ENCODE measurements at regions not wholly inside any gene's neighbourhood (a gene's known extent, or its start where the extent isn't known, plus 50 kb on each side); places are given as distances from the start of the nearest gene placed in this dataset.
"Not testable (repeated sequence)": the region's sequence is repeated elsewhere in the genome, so short reads cannot be mapped to it uniquely, and the experiment has no call there.

- 32% methylated on average over 3 of the region's 3 CpGs for WGBS
- Histone ChIP-seq H3K27me3 (no peaks in the 10 kb centered on the region), H3K4me1 (peaks cover 0 to 29% (median 4%) of the 10 kb centered on the region in 4 donors), H3K4me3 (no peak overlapping the region), H3K9me3 (no peaks in the 10 kb centered on the region), H3K36me3 (no peaks in the 10 kb centered on the region), H3K27ac (replicated peaks in 1 of 4) (no peak overlapping the region)
- DNase-seq (ENCODE audit: extremely low spot score) = no peak
- intact Hi-C loops (cut with DNase I) = no loop called here
- TF ChIP-seq POLR2A (IDR thresholded peaks at IDR 0.05; ENCODE audit: low read depth) = no peak
- TF ChIP-seq EP300 (IDR thresholded peaks at IDR 0.05) = no peak
- no peak for TF ChIP-seq POLR2AphosphoS5 (IDR thresholded peaks at IDR 0.05)
- TF ChIP-seq CTCF (IDR thresholded peaks at IDR 0.05) = no peak
These were observed 267.1 kb downstream of the PAPSS1 start for GRCh38 chr4:107452717-107453630.

- intact Hi-C loops (cut with DNase I) = no loop called here
- no peaks in the 10 kb centered on the region for H3K27me3 ChIP-seq
- no peaks in the 10 kb centered on the region for H3K36me3 ChIP-seq
- 49% methylated on average over 4 of the region's 4 CpGs for WGBS
- DNase-seq (ENCODE audit: extremely low spot score) = no peak
- H3K27ac ChIP-seq (replicated peaks in 1 of 4) = no peak overlapping the region
- no peak overlapping the region for H3K4me3 ChIP-seq
- peaks cover 0 to 29% (median 4%) of the 10 kb centered on the region in 4 donors for H3K4me1 ChIP-seq
- no peaks in the 10 kb centered on the region for H3K9me3 ChIP-seq
- TF ChIP-seq POLR2A (IDR thresholded peaks at IDR 0.05; ENCODE audit: low read depth) = no peak
- no peak for TF ChIP-seq EP300 (IDR thresholded peaks at IDR 0.05)
- no peak for TF ChIP-seq CTCF (IDR thresholded peaks at IDR 0.05)
- no peak for TF ChIP-seq POLR2AphosphoS5 (IDR thresholded peaks at IDR 0.05)
These were observed 270.2 kb downstream of the PAPSS1 start for GRCh38 chr4:107449611-107450369.

- H3K27me3 ChIP-seq = no peaks in the 10 kb centered on the region
- no peak for DNase-seq (ENCODE audit: extremely low spot score)
- 83% methylated on average over 3 of the region's 3 CpGs for WGBS
- H3K4me3 ChIP-seq = no peak overlapping the region
- H3K27ac ChIP-seq (replicated peaks in 1 of 4) = no peak overlapping the region
- H3K9me3 ChIP-seq = no peaks in the 10 kb centered on the region
- no peaks in the 10 kb centered on the region for H3K36me3 ChIP-seq
- intact Hi-C loops (cut with DNase I) = no loop called here
- TF ChIP-seq POLR2AphosphoS5 (IDR thresholded peaks at IDR 0.05) = no peak
- TF ChIP-seq EP300 (IDR thresholded peaks at IDR 0.05) = no peak
- TF ChIP-seq POLR2A (IDR thresholded peaks at IDR 0.05; ENCODE audit: low read depth) = no peak
- TF ChIP-seq CTCF (IDR thresholded peaks at IDR 0.05) = no peak
- H3K4me1 ChIP-seq = peaks cover 0 to 5% (median 0%) of the 10 kb centered on the region in 4 donors
These were observed 277.4 kb downstream of the PAPSS1 start for GRCh38 chr4:107442538-107443111.

- H3K27me3 ChIP-seq = no peaks in the 10 kb centered on the region
- no peak for TF ChIP-seq POLR2AphosphoS5 (IDR thresholded peaks at IDR 0.05)
- TF ChIP-seq POLR2A (IDR thresholded peaks at IDR 0.05; ENCODE audit: low read depth) = no peak
- TF ChIP-seq CTCF (IDR thresholded peaks at IDR 0.05) = no peak
- no peak for TF ChIP-seq EP300 (IDR thresholded peaks at IDR 0.05)
- DNase-seq (ENCODE audit: extremely low spot score) = no peak
- intact Hi-C loops (cut with DNase I) = no loop called here
- no peaks in the 10 kb centered on the region for H3K36me3 ChIP-seq
- no peaks in the 10 kb centered on the region for H3K9me3 ChIP-seq
- no peak overlapping the region for H3K4me3 ChIP-seq
- peaks cover 0 to 5% (median 0%) of the 10 kb centered on the region in 4 donors for H3K4me1 ChIP-seq
- H3K27ac ChIP-seq (replicated peaks in 1 of 4) = no peak overlapping the region
- 68% methylated on average over 3 of the region's 3 CpGs for WGBS
These were observed 280.6 kb downstream of the PAPSS1 start for GRCh38 chr4:107439401-107439800.

GRCh38 chr4:107436471-107436870 is 283.6 kb downstream of the PAPSS1 start:
- intact Hi-C loops (cut with DNase I); H3K9me3 ChIP-seq; DNase-seq (ENCODE audit: extremely low spot score); H3K27ac ChIP-seq (replicated peaks in 1 of 4); H3K4me3 ChIP-seq; H3K36me3 ChIP-seq; H3K4me1 ChIP-seq; H3K27me3 ChIP-seq: not testable (repeated sequence)
- WGBS = 42% methylated on average over 1 of the region's 1 CpG
